HG02852 (cell line): ENCODE measurements at regions not wholly inside any gene's neighbourhood (a gene's known extent, or its start where the extent isn't known, plus 50 kb on each side); places are given as distances from the start of the nearest gene placed in this dataset.

ENCODE experiments used
- ATAC-seq: cut with Tn5 transposase; IDR thresholded peaks from one replicate; pipeline ENCODE4 v1.9.1; 2021; ENCODE audit warnings: mild to moderate bottlenecking, moderate library complexity; ENCODE audit not compliant: unreplicated experiment

- no peak for ATAC-seq
Observed at GRCh38 chr5:107266100-107266499, 404.6 kb downstream of the EFNA5 start.

GRCh38 chr5:107265193-107265592 is 405.5 kb downstream of the EFNA5 start:
- ATAC-seq: no peak

- ATAC-seq: no peak
Observed at GRCh38 chr5:107263387-107264018, 407.2 kb downstream of the EFNA5 start.

GRCh38 chr5:107257885-107258520 is 412.7 kb downstream of the EFNA5 start:
- ATAC-seq: no peak

DNA sequence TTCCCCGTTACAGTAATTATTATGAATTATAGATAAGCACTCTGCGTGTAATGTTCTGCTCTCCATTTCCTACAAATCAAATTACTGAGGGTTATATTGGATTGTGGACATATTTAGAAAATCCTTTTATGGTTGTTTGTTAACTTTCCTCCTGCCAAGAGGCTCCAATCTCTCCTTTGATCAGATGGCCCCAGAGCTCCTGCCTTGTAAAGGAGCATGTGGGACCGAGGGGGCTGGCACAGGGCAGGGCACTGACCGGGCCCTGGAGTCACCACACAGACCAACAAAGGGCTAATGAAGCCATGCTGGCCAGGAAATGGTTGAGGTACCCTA is 415.9 kb downstream of the EFNA5 start:
- no peak for ATAC-seq

DNA sequence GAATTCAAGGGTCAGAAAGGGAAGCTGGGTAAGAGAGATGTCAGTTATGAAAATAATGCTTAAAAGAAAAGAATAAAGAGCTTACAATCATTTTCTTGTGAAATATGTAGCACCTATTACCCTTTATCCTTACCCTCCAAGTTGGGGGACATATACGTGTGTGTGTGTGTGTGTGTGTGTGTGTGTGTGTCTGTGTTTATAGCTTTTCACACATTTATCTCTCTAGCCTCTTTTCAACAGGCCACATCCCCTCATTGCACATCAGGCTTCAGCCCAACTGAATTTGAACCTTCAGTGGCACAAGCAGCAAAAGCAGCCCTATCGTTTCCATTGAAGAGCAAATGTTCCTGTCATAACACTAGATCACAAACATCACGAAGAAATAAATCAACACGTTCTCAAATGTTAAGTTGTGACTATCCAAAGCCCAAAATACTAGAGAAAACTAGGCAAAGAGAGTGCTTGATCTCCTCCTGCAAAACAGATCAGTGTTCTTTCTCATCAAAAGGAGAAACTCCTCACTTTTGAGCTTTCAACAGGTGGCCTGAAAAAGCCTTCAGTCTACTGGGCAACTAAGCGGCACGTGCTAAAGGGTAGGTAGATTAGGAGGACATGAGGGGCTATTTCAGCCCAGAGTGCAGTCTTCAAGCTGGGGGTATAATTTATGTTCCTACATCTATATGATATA is 416.4 kb downstream of the EFNA5 start:
- ATAC-seq: no peak

- no peak for ATAC-seq
Observed at GRCh38 chr5:107253246-107253645, 417.5 kb downstream of the EFNA5 start.

GRCh38 chr5:107251151-107251550 is 419.6 kb downstream of the EFNA5 start:
- no peak for ATAC-seq

GRCh38 chr5:107248066-107248695 is 422.6 kb downstream of the EFNA5 start:
- no peak for ATAC-seq

DNA sequence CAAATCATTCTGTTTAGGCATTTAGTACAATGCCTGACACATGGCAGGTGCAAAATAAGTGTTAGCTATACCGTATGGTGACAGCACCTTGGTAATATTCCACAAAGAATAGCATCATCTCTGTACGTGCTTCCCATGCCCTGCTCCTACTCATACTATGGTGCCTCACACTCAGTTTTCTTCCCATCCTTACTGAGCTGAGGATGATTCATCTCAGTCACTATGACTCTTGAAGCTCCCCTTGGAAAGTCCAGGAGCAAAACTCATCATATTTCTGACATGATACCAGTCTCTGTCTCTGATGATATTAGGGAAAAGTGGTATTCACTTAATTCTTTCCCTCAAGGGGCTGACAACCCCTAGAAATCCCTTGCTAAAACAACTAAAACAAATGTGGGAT is 423.3 kb downstream of the EFNA5 start:
- no peak for ATAC-seq

GRCh38 chr5:107243220-107243579 is 427.5 kb downstream of the EFNA5 start:
- ATAC-seq: no peak

DNA sequence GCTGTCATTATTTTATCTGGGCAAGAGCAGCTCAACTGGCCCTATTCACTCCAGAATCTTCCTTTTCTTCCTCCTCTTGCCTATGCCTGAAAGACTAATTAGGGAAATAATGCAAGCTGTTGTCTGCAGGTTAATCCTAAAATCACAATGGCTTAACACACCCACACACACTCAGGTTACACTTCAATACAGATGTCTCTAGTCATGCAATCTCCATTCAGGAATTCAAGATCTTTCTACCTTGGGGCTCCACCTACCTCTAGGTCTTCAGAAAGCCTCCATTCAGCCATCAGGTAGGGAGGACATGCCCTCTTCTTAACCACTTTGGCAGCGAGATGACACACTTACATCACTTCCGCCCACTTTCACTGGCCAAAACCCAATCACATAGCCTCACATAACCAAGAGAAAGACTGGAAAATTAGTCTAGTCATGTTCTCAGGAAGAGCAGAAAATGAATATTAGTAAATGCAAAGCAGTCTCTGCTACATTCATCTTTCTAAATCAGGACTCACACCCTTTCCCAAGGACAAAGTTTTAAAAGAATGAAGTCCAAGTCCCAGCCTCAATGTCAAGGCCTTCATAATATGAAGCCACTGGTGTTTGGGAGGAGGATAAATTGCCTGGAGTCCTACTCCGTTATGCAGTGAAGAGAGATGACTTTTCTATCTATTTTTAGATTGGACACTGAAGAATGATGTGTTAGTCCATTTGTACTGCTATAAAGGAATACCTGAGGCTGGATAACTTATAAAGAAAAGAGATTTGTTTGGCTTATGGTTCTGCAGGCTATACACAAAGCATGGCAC is 428.1 kb downstream of the EFNA5 start:
- ATAC-seq: no peak

DNA sequence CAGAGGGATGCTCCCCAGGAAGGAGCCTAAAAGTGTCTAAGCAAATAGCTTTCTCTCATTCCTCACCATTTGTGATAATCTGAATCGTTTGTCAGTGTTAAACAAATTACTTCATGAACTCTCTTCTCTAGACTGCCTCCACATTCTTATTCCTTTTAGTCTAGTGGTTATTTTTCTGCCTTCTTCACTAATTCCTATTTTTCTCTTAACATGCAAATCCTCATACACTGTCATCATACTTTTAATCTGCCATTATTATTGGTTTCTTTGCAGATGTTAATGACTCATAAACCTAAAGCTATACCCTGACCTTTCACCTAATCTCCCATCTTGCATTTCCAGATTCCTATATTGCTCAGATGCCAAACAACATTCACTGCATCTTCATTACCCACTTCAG is 428.9 kb downstream of the EFNA5 start:
- ATAC-seq: no peak

DNA sequence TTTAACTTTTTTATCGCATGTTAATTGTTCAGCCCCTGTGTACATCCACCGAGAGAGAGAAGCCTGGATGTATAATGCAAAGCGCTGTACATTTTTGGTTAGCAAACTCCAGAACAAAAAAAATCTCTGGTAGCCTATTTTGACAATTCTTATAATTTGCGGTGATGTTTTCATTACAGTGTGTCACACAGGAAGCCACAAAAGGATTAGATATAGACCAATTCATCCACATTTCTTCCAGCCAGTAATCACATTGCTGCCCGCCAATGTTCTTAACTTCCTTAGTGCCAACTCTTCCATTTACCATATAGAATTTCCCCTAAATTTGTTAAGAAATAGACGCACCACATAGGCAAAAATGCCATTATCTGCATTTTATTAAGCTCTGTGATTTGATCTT is 435.6 kb downstream of the EFNA5 start:
- no peak for ATAC-seq

GRCh38 chr5:107232788-107233187 is 437.9 kb downstream of the EFNA5 start:
- no peak for ATAC-seq

DNA sequence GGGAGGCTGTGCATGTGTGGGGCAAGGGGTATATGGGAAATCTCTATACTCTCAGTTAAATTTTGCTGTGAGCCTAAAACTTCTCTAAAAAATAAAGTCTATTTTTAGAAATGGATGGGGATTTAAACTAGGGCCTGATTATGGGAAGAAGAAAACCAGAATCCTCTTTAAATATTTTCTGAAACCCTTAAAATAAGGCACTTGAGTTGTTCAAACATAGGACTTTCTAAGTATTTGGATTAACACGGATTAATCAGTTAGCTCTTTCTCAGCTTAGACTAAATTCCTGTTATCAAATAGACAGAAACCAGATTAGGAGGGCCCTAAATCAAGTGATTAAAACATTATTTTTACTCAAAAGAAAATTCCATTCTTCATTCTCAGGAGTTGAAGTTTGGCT is 438.4 kb downstream of the EFNA5 start:
- ATAC-seq: no peak

GRCh38 chr5:107231191-107231590 is 439.5 kb downstream of the EFNA5 start:
- no peak for ATAC-seq

GRCh38 chr5:107230367-107230766 is 440.4 kb downstream of the EFNA5 start:
- ATAC-seq: no peak

DNA sequence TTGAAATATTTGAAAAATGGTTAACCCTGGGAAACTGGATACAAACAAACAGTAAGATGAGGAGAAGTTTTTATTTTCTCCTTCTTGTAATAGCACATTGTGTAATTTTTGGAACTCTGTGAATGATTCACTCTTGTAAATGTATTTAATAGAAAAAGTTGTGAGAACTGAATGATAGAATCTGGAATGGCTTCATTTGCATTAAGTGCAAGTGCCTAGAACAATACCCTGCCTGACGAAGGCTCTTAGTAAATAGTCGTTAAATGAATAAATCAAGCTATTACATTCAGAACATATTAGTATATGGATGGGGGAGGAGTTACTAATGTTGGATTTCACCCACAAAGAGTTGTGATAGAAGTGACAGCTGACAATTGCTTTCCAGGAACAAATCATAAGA is 442.5 kb downstream of the EFNA5 start:
- ATAC-seq: no peak

DNA sequence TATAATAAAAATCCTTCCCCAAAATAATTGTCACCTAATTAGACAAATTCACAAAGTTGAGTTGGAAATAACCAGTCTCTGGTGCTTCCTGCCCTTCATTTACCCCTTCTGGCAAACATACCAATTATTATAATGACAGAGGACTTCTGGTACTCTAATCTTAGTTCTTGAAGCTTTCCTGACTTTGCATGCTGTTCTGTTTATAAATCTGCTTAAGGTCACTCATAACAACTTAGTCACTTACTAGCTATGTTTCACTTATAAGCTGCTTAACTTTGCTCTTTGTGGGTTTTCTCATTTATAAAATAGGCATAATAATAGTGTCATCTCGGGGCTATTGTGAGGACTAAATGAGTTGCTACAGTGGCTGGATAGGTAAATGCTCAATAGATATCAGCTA is 446.5 kb downstream of the EFNA5 start:
- ATAC-seq: no peak

DNA sequence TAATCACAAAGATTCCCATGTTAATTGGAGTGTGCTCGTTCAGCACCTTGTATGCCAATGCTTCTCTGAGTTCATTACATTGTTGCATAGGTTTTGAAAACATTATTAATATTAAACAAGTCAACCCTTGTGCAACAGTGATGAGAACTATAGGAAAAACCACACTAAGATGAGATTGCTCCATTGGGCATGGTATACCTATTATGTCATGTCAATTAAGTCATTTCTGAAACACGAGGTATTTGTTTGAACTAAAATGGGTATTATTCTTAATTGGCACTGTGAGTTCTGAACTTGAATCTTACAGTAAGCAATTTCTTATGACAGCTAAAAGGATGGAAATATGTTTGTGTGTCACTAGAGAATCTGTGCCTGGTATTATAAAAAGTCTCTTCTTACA is 447.7 kb downstream of the EFNA5 start:
- no peak for ATAC-seq
